Endothelial cell of umbilical vein (primary cell): ENCODE measurements at regions not wholly inside any gene's neighbourhood (a gene's known extent, or its start where the extent isn't known, plus 50 kb on each side); places are given as distances from the start of the nearest gene placed in this dataset.

Source experiments
- BruUV-seq: library from RNA; stranded (reverse); fragments of 400-500 nt; replicated peaks from 2 replicates; lab custom pipeline; 2021; lab: Mats Ljungman, UMichigan
- CTCF ChIA-PET: fragments of 300-600, 350-600 bp; sonication (Branson Sonifier 250); formaldehyde crosslinking; loops from one replicate; lab custom pipeline; 2021; ENCODE audit warnings: antibody characterized with exemption, inconsistent platforms; lab: Charles Lee
- POLR2A ChIA-PET: fragments of 300-600, 350-600 bp; sonication (Branson Sonifier 250); formaldehyde crosslinking; loops from one replicate; lab custom pipeline; 2021; ENCODE audit warnings: antibody characterized with exemption, inconsistent platforms; lab: Charles Lee
- DNase-seq: peaks from one replicate; pipeline ENCODE4 v3.0.0-alpha.2; 2011; ENCODE audit warnings: low read depth, low spot score
- FAIRE-seq: peaks from 2 replicates; lab custom pipeline; 2011; peaks lifted over from hg19 to GRCh38; lab: Jason Lieb, UNC
- H2AFZ ChIP-seq: 2 replicates; pipeline ENCODE4 v1.6.0; 2012; ENCODE audit warnings: low read depth, low read length, control low read depth, inconsistent platforms
- H3K27ac ChIP-seq: 2 replicates; pipeline ENCODE4 v1.5.1; 2011; ENCODE audit warnings: low read depth, mild to moderate bottlenecking, control low read depth, low read length, moderate library complexity; ENCODE audit not compliant: insufficient read depth
- H3K27me3 ChIP-seq, 2 experiments: 2 replicates each; pipeline versions ENCODE4 v1.6.0 to v1.6.1; 2011; ENCODE audit warnings: low read length in 2 of 2, mixed read lengths in 1 of 2; ENCODE audit not compliant: control insufficient read depth in 2 of 2, insufficient read depth in 2 of 2
- H3K36me3 ChIP-seq, 2 experiments: 2 replicates in 1 of 2; 3 replicates in 1 of 2; pipeline ENCODE4 v1.5.1; 2011; ENCODE audit warnings: low read length in 2 of 2, mild to moderate bottlenecking in 1 of 2, moderate library complexity in 1 of 2; ENCODE audit not compliant: control insufficient read depth in 2 of 2, insufficient read depth in 2 of 2; ENCODE audit errors: extremely low read depth in 1 of 2
- H3K4me1 ChIP-seq: 3 replicates; pipeline ENCODE4 v1.5.1; 2011; ENCODE audit warnings: mild to moderate bottlenecking, low read length; ENCODE audit not compliant: control insufficient read depth, insufficient read depth; ENCODE audit errors: extremely low read depth
- H3K4me2 ChIP-seq: 2 replicates; pipeline ENCODE4 v1.6.1; 2011; ENCODE audit warnings: low read length, control low read depth, mixed read lengths; ENCODE audit not compliant: insufficient read depth
- H3K4me3 ChIP-seq, 3 experiments: fragments of 200-600 bp in 1 of 3; sonication (generic), shearing (Covaris generic) in 1 of 3; replicated peaks in 1 of 3; 2 replicates each; pipeline ENCODE4 v1.5.1; 2011 to 2016; ENCODE audit warnings: control low read depth in 3 of 3, low read length in 3 of 3, mild to moderate bottlenecking in 2 of 3, inconsistent platforms in 1 of 3, low read depth in 1 of 3, moderate library complexity in 1 of 3; ENCODE audit not compliant: insufficient read depth in 1 of 3
- H3K79me2 ChIP-seq: 2 replicates; pipeline ENCODE4 v1.6.0; 2012; ENCODE audit warnings: low read length, inconsistent platforms; ENCODE audit not compliant: control insufficient read depth, insufficient read depth
- H3K9ac ChIP-seq: replicated peaks from 2 replicates; pipeline ENCODE3; 2011; ENCODE audit warnings: low read length, control low read depth; ENCODE audit not compliant: insufficient read depth; ENCODE audit errors: extremely low read depth
- H3K9me1 ChIP-seq: replicated peaks from 3 replicates; pipeline ENCODE4 v1.6.0; 2011; ENCODE audit warnings: mild to moderate bottlenecking, low read length; ENCODE audit not compliant: control insufficient read depth, insufficient read depth; ENCODE audit errors: extremely low read depth
- H3K9me3 ChIP-seq: replicated peaks from 2 replicates; pipeline ENCODE4 v1.5.1; 2012; ENCODE audit warnings: low read length, inconsistent platforms; ENCODE audit not compliant: control insufficient read depth, insufficient read depth
- H4K20me1 ChIP-seq: replicated peaks from 2 replicates; pipeline ENCODE3; 2011; ENCODE audit warnings: mild to moderate bottlenecking, low read length; ENCODE audit not compliant: control insufficient read depth, insufficient read depth; ENCODE audit errors: extremely low read depth
- CTCF ChIP-seq, 2 donors: IDR thresholded peaks; 1 replicate in 1 of 2; 2 replicates in 1 of 2; pipeline ENCODE4 v1.5.1; 2011; ENCODE audit warnings: low read length in 2 of 2, mild to moderate bottlenecking in 2 of 2, moderate library complexity in 2 of 2, control low read depth in 1 of 2, inconsistent platforms in 1 of 2, low read depth in 1 of 2; ENCODE audit not compliant: insufficient read depth in 1 of 2; ENCODE audit errors: extremely low read depth in 1 of 2
- EZH2 ChIP-seq: IDR thresholded peaks from 2 replicates; pipeline ENCODE4 v1.6.1; 2012; ENCODE audit warnings: borderline replicate concordance, low read depth, mild to moderate bottlenecking, moderate library complexity, low read length, inconsistent platforms; ENCODE audit not compliant: severe bottlenecking
- FOS ChIP-seq: IDR thresholded peaks from 2 replicates; pipeline ENCODE4 v1.6.1; 2011; ENCODE audit warnings: mild to moderate bottlenecking, low read length, moderate library complexity, borderline replicate concordance; ENCODE audit not compliant: insufficient read depth
- GATA2 ChIP-seq: IDR thresholded peaks from 2 replicates; pipeline ENCODE4 v1.7.0; 2011; ENCODE audit warnings: low read depth, mild to moderate bottlenecking, moderate library complexity, mixed read lengths, low read length; ENCODE audit not compliant: insufficient read length, insufficient read depth
- JUN ChIP-seq: IDR thresholded peaks from 2 replicates; pipeline ENCODE4 v1.6.1; 2011; ENCODE audit warnings: borderline replicate concordance, low read depth; ENCODE audit not compliant: insufficient read length, insufficient read depth
- MAX ChIP-seq: IDR thresholded peaks from 2 replicates; pipeline ENCODE4 v1.6.1; 2011; ENCODE audit not compliant: insufficient read depth, insufficient read length
- MYC ChIP-seq: IDR thresholded peaks from one replicate; pipeline ENCODE4 v1.6.1; 2011; ENCODE audit warnings: mild to moderate bottlenecking, low read depth, low read length
- POLR2A ChIP-seq: IDR thresholded peaks from 2 replicates; pipeline ENCODE4 v1.6.1; 2012; ENCODE audit warnings: low read depth, mild to moderate bottlenecking, control low read depth, low read length
- POLR2AphosphoS5 ChIP-seq: IDR thresholded peaks from 2 replicates; pipeline ENCODE4 v1.6.1; 2012; ENCODE audit warnings: low read depth, mild to moderate bottlenecking, control low read depth, low read length, moderate library complexity; ENCODE audit not compliant: insufficient read depth
- dilution Hi-C: fragments of 300-500 bp; cut with MboI; formaldehyde crosslinking; loops from one replicate; pipeline ENCODE4 v1.15.0; 2019; ENCODE audit warnings: low sequenced_read_pairs; ENCODE audit not compliant: extremely low pct_ligation_motif_present
- intact Hi-C: fragments of 100-400 bp; cut with micrococcal nuclease; formaldehyde crosslinking; loops from one replicate; pipeline ENCODE4 v1.10.0; 2022

- peaks cover 26% of the 10 kb centered on the region for H3K4me1 ChIP-seq
- FAIRE-seq (peak; percentile 93), DNase-seq (peak; percentile 84)
- intact Hi-C loops, result loop anchor here (1.0 to 10.0 kb wide), 8 partner anchors 102 to 1027 kb away; no protein-coding TSS in a partner anchor
- no peaks in the 10 kb centered on the region for H3K27me3 ChIP-seq
- ChIA-PET CTCF (interaction anchor here (0.6 to 3.0 kb wide), 29 partner anchors 9 to 1030 kb away, joined by 3 to 43 read pairs (median 4); partner anchors contain the start of gene NTRK2), POLR2A (no interaction called here)
- no peaks in the 10 kb centered on the region for H3K36me3 ChIP-seq
- no peaks in the 10 kb centered on the region for H3K9me3 ChIP-seq
- no peak overlapping the region for H3K9ac ChIP-seq
- no peaks in the 10 kb centered on the region for H3K9me1 ChIP-seq
- H3K27ac ChIP-seq, result no peak overlapping the region
- H4K20me1 ChIP-seq, result no peaks in the 10 kb centered on the region
- no peak overlapping the region for H3K4me3 ChIP-seq
- no peaks in the 10 kb centered on the region for H3K79me2 ChIP-seq
- TF ChIP-seq MYC (no peak), FOS (peak; percentile 60), GATA2 (peak; percentile 38), JUN (peak; percentile 43), POLR2AphosphoS5 (peak; percentile 50), POLR2A (no peak), CTCF (IDR thresholded peaks at IDR 0.05; ENCODE audit: extremely low read depth in 1 of 2, insufficient read depth in 1 of 2, low read depth in 1 of 2, low read length in 2 of 2) (peak; percentile 74 to 78), EZH2 (no peak), MAX (no peak)
- H3K4me2 ChIP-seq, result peak overlapping the region; percentile 30
- H2AFZ ChIP-seq, result peak overlapping the region; percentile 60
- no TSS peak for BruUV-seq
- dilution Hi-C loops, result no loop called here
Observed at GRCh38 chr9:85425153-85425611, 316.6 kb downstream of the AGTPBP1 start.
